ENCODE measurements at regions not wholly inside any gene's neighbourhood (a gene's known extent, or its start where the extent isn't known, plus 50 kb on each side); places are given as distances from the start of the nearest gene placed in this dataset.
A peak's percentile ranks its signal among the peaks of the same experiment; 100 is the strongest.

- no peak for DNase-seq (ENCODE audit: low spot score)
- peaks cover 7 to 13% of the 10 kb centered on the region in 2 donors for H3K4me1 ChIP-seq (ENCODE audit: control insufficient read depth in 1 of 2, low read depth in 2 of 2)
- H3K27ac ChIP-seq, result no peak overlapping the region
- H3K36me3 ChIP-seq, result no peaks in the 10 kb centered on the region
- TF ChIP-seq CTCF (IDR thresholded peaks at IDR 0.05), result no peak
- H3K27me3 ChIP-seq (replicated peaks; ENCODE audit: insufficient read depth), result no peaks in the 10 kb centered on the region
- H3K4me3 ChIP-seq, result no peak overlapping the region
- H3K9me3 ChIP-seq, result no peaks in the 10 kb centered on the region
- no peak for ATAC-seq (ENCODE audit: insufficient number of reproducible peaks, low FRiP score, low read depth)
Measured at GRCh38 chr7:115099906-115100305, 178.0 kb downstream of the MDFIC start.

GRCh38 chr7:115097175-115097671 is 175.3 kb downstream of the MDFIC start:
- no peak for DNase-seq (ENCODE audit: low spot score)
- Histone ChIP-seq H3K27me3 (replicated peaks; ENCODE audit: insufficient read depth) (no peaks in the 10 kb centered on the region), H3K36me3 (no peaks in the 10 kb centered on the region), H3K4me3 (no peak overlapping the region), H3K4me1 (ENCODE audit: control insufficient read depth in 1 of 2, low read depth in 2 of 2) (peaks cover 7 to 13% of the 10 kb centered on the region in 2 donors), H3K9me3 (no peaks in the 10 kb centered on the region), H3K27ac (no peak overlapping the region)
- TF ChIP-seq CTCF (IDR thresholded peaks at IDR 0.05), result no peak
- no peak for ATAC-seq (ENCODE audit: insufficient number of reproducible peaks, low FRiP score, low read depth)

GRCh38 chr7:115096262-115096661 is 174.4 kb downstream of the MDFIC start:
- DNase-seq (ENCODE audit: low spot score) (no peak), ATAC-seq (ENCODE audit: insufficient number of reproducible peaks, low FRiP score, low read depth) (no peak)
- Histone ChIP-seq H3K27ac (no peak overlapping the region), H3K4me3 (peak overlapping the region; percentile 35), H3K9me3 (no peaks in the 10 kb centered on the region), H3K27me3 (replicated peaks; ENCODE audit: insufficient read depth) (no peaks in the 10 kb centered on the region), H3K4me1 (ENCODE audit: control insufficient read depth in 1 of 2, low read depth in 2 of 2) (peaks cover 7 to 13% of the 10 kb centered on the region in 2 donors), H3K36me3 (no peaks in the 10 kb centered on the region)
- no peak for TF ChIP-seq CTCF (IDR thresholded peaks at IDR 0.05)

- no peak for ATAC-seq (ENCODE audit: insufficient number of reproducible peaks, low FRiP score, low read depth)
- Histone ChIP-seq H3K27ac (no peak overlapping the region), H3K4me1 (ENCODE audit: control insufficient read depth in 1 of 2, low read depth in 2 of 2) (peaks cover 7 to 13% of the 10 kb centered on the region in 2 donors), H3K9me3 (no peaks in the 10 kb centered on the region), H3K27me3 (replicated peaks; ENCODE audit: insufficient read depth) (no peaks in the 10 kb centered on the region), H3K4me3 (no peak overlapping the region), H3K36me3 (no peaks in the 10 kb centered on the region)
- no peak for DNase-seq (ENCODE audit: low spot score)
- no peak for TF ChIP-seq CTCF (IDR thresholded peaks at IDR 0.05)
Measured at GRCh38 chr7:115094163-115094562, 172.3 kb downstream of the MDFIC start.

GRCh38 chr7:115088893-115089292 is 167.0 kb downstream of the MDFIC start:
- ATAC-seq (ENCODE audit: insufficient number of reproducible peaks, low FRiP score, low read depth) (no peak), DNase-seq (ENCODE audit: low spot score) (no peak)
- H3K4me1 ChIP-seq (ENCODE audit: control insufficient read depth in 1 of 2, low read depth in 2 of 2), result peaks cover 0 to 17% of the 10 kb centered on the region in 2 donors
- H3K36me3 ChIP-seq, result no peaks in the 10 kb centered on the region
- H3K9me3 ChIP-seq, result no peaks in the 10 kb centered on the region
- no peaks in the 10 kb centered on the region for H3K27me3 ChIP-seq (replicated peaks; ENCODE audit: insufficient read depth)
- no peak overlapping the region for H3K4me3 ChIP-seq
- no peak overlapping the region for H3K27ac ChIP-seq
- no peak for TF ChIP-seq CTCF (IDR thresholded peaks at IDR 0.05)

Measured in thoracic aorta (tissue), 2 donors.